ENCODE measurements at regions not wholly inside any gene's neighbourhood (a gene's known extent, or its start where the extent isn't known, plus 50 kb on each side); places are given as distances from the start of the nearest gene placed in this dataset.

DNA sequence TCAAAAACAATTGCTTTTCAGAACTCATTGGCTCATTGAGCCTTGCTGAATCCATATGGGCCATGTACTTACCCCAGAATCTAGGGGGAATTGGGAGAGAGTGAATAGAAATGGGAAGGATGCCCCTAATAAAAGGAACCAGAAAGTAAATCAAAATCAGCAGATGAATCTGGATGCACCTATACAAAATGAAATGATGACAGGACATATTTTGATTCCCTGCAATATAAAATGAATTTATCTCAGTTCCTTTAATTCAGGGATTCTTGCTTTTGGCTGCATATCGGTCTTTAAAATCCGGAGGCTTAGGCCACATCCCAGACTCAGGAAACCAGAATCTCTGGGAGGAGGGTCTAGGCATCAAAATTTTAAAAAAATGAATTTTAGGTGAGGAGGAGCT is 107.7 kb upstream of the NEO1 start:
- H3K4me3 ChIP-seq (ENCODE audit: low read depth, low read length) = no peak overlapping the region
- no peak for DNase-seq (ENCODE audit: low read depth)
- TF ChIP-seq, protein P1, sequence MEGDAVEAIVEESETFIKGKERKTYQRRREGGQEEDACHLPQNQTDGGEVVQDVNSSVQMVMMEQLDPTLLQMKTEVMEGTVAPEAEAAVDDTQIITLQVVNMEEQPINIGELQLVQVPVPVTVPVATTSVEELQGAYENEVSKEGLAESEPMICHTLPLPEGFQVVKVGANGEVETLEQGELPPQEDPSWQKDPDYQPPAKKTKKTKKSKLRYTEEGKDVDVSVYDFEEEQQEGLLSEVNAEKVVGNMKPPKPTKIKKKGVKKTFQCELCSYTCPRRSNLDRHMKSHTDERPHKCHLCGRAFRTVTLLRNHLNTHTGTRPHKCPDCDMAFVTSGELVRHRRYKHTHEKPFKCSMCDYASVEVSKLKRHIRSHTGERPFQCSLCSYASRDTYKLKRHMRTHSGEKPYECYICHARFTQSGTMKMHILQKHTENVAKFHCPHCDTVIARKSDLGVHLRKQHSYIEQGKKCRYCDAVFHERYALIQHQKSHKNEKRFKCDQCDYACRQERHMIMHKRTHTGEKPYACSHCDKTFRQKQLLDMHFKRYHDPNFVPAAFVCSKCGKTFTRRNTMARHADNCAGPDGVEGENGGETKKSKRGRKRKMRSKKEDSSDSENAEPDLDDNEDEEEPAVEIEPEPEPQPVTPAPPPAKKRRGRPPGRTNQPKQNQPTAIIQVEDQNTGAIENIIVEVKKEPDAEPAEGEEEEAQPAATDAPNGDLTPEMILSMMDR (IDR thresholded peaks at IDR 0.05; ENCODE audit: control insufficient read depth, extremely low read depth, insufficient read depth) = no peak

DNA sequence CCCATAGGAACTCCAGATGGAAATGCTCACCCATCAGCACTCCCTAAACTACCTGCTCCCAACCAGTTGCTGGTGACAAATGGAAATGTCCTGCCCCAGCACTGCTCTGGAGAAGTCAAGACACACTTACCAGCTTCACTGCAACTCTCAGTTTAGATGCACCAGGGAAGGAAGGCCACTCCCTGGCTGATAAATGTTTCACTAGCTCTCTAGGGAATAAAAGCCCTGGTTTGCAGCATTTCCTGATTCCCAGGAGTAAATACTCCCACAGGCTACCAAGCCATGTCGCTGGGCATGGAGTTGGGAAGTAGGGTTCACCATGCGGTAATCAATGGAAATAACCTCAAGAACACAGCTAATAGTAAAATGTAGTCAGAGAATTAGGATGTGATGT is 112.0 kb upstream of the NEO1 start:
- no peak for DNase-seq (ENCODE audit: low read depth)
- no peak overlapping the region for H3K4me3 ChIP-seq (ENCODE audit: low read depth, low read length)
- TF ChIP-seq, protein P1 (IDR thresholded peaks at IDR 0.05; ENCODE audit: control insufficient read depth, extremely low read depth, insufficient read depth) = no peak

DNA sequence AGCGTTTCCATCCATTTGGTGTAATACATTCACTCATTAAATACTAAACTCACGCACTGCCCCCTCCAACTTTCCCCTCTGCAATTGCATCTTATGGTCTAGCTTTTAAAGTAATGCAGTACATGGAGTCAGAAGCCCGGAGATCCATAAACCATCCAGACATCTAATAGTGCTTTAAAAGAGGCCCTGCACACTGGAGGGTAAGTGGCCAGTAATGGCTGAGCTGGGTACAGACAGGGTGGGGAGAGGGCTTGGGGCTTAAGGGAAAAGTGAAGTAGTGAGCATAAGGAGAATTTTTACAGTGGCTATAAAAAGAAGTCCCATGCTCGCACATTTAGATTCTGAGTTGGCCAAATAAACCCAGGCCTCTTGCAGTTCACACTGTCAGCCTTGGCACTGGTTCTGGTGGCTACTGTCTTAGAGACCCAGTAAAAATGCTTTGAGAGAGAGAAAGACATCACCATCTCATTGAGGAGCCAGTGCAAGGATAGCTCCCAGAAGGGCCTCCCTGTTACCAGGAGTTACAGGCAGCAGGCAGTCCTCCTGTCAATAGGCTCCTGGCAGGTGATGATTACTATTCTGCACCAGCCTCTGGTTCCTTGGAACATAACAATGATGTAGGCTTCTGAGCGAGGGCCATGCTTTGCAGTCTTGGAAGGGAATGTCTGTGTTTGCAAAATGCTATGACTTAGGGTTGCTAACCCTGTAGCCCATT is 112.6 kb upstream of the NEO1 start:
- no peak for DNase-seq (ENCODE audit: low read depth)
- TF ChIP-seq, protein P1 (IDR thresholded peaks at IDR 0.05; ENCODE audit: control insufficient read depth, extremely low read depth, insufficient read depth) = no peak
- no peak overlapping the region for H3K4me3 ChIP-seq (ENCODE audit: low read depth, low read length)

DNA sequence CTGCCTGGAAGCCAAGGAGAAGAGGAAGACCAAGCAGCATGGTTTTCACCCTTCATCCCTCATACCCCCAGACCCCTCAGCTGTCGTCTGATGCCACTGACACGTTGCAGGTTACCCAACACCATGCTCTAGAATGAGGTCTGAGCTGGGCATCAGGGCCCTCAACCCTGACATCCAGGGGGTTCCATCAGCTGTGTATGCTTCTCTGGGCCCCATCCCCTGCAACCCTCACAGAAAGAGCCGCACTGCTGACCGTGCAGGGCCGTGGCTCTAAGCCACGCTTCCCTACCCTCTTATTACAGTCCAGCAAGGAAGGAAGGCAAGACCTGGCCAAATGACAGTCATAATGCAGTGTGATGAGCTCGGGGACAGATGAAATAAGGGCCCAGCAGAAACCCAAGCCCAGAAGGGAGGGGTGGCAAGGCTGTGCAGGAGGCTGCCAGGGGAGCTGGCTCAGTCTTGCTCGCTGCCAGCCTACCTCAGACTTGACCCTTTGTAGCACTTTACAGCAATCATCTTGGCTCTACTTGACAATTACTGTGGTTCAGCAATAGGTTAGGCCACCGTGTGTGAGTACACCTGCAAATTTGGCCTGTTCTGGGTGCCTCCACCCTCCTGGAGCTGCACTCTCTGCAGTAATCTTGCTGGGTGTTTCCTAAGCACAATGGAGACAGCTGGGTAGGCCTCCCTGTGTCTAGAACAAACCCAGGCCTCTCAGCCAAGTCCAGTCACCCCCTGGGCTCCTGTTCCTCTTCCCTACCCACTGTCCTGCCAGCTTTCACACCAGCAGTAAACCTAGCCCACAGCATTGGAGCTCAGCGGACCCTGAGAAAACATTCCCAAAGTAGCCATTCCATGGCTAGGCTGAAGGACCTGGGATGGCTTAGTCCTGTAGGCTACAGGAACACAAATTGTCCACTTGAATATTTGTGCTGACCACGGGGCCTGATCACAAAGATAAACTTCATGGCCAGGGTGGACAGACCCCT is 115.3 kb upstream of the NEO1 start:
- no peak for DNase-seq (ENCODE audit: low read depth)
- no peak overlapping the region for H3K4me3 ChIP-seq (ENCODE audit: low read depth, low read length)
- TF ChIP-seq, protein P1 (IDR thresholded peaks at IDR 0.05; ENCODE audit: control insufficient read depth, extremely low read depth, insufficient read depth) = no peak

DNA sequence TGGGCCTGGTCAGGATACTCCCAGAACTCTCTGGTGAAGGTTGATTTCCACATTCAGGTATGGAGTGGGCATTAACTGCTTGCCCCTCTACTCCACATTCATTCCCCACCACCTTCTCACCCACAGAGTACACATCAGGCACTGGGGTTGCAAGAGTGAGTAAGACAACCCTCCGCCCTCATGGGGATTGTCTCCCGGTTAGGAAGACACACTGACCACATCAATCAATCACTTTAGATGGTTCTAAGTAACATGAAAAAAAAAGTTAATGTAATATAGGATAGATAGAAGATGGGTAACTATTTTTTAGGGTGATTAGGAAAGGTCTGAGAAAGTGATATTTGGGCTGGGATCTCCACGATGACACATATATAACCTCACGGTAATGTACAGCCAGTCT is 116.0 kb upstream of the NEO1 start:
- no peak overlapping the region for H3K4me3 ChIP-seq (ENCODE audit: low read depth, low read length)
- no peak for DNase-seq (ENCODE audit: low read depth)
- TF ChIP-seq, protein P1 (IDR thresholded peaks at IDR 0.05; ENCODE audit: control insufficient read depth, extremely low read depth, insufficient read depth) = no peak

DNA sequence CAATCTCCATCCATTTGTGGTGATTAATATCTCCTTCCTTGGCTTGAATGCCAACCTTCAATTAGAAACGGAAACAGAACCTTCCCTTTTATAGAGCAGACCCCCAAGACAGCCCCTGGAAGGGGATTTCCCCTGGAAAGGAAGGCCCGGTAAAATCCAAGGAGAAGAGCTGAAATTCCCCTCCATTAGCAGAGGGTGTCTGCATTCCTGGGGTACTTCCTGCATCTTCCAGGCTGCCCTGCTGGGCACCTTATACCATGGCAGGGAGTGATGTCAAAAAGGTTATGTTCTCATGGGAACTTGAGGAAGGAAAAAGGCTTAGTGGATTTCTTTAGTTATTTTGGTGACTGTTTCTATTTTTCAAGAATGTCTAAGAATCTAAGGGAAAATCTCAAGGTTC is 116.7 kb upstream of the NEO1 start:
- TF ChIP-seq, protein P1 (IDR thresholded peaks at IDR 0.05; ENCODE audit: control insufficient read depth, extremely low read depth, insufficient read depth) = no peak
- no peak overlapping the region for H3K4me3 ChIP-seq (ENCODE audit: low read depth, low read length)
- no peak for DNase-seq (ENCODE audit: low read depth)

Data from LNCaP clone FGC (cell line).